SK-N-SH treated with all-trans-retinoic acid at 6 μM for 48 hours (cell line): ENCODE measurements at regions not wholly inside any gene's neighbourhood (a gene's known extent, or its start where the extent isn't known, plus 50 kb on each side); places are given as distances from the start of the nearest gene placed in this dataset.

Source experiments
- ARNTL ChIP-seq: fragments of 450-650 bp; formaldehyde crosslinking; IDR thresholded peaks from 2 replicates; pipeline ENCODE4 v1.5.0; 2020; ENCODE audit warnings: low read depth, mild to moderate bottlenecking, moderate library complexity, borderline replicate concordance
- CREB5 ChIP-seq: fragments of 250-450 bp; sonication (Bioruptor Pico); IDR thresholded peaks from 2 replicates; pipeline ENCODE4 v1.5.1; 2020; ENCODE audit warnings: low read depth, mild to moderate bottlenecking, moderate library complexity
- GLIS3 ChIP-seq: fragments of 250-450 bp; sonication (Bioruptor Pico); IDR thresholded peaks from 2 replicates; pipeline ENCODE4 v1.5.0; 2020; ENCODE audit warnings: mild to moderate bottlenecking, moderate library complexity
- PATZ1 ChIP-seq: fragments of 250-450 bp; sonication (Bioruptor Pico); IDR thresholded peaks from 2 replicates; pipeline ENCODE4 v1.8.0; 2020; ENCODE audit warnings: mild to moderate bottlenecking, moderate library complexity, borderline replicate concordance
- POU6F1 ChIP-seq: fragments of 250-450 bp; sonication (Bioruptor Pico); IDR thresholded peaks from 2 replicates; pipeline ENCODE4 v1.8.0; 2021; ENCODE audit warnings: low read depth, mild to moderate bottlenecking, moderate library complexity, borderline replicate concordance
- PPARA ChIP-seq: fragments of 250-450 bp; sonication (Bioruptor Pico); IDR thresholded peaks from 2 replicates; pipeline ENCODE4 v1.5.0; 2020; ENCODE audit warnings: mild to moderate bottlenecking, borderline replicate concordance
- TOX ChIP-seq: fragments of 250-450 bp; sonication (Bioruptor Pico); IDR thresholded peaks from 2 replicates; pipeline ENCODE4 v1.8.0; 2021; ENCODE audit warnings: mild to moderate bottlenecking, moderate library complexity, borderline replicate concordance
- ZC3H10 ChIP-seq: fragments of 250-450 bp; sonication (Bioruptor Pico); IDR thresholded peaks from 2 replicates; pipeline ENCODE4 v1.5.1; 2021; ENCODE audit warnings: mild to moderate bottlenecking, moderate library complexity
- ZFP3 ChIP-seq: fragments of 250-450 bp; sonication (Bioruptor Pico); IDR thresholded peaks from 2 replicates; pipeline ENCODE4 v1.5.0; 2020; ENCODE audit warnings: mild to moderate bottlenecking, moderate library complexity
- ZFP30 ChIP-seq: fragments of 450-650 bp; formaldehyde crosslinking; IDR thresholded peaks from 2 replicates; pipeline ENCODE4 v1.5.0; 2022; ENCODE audit warnings: mild to moderate bottlenecking, moderate library complexity
- ZNF565 ChIP-seq: fragments of 450-650 bp; formaldehyde crosslinking; conservative IDR thresholded peaks from 2 replicates; pipeline ENCODE4 v1.5.0; 2020; ENCODE audit warnings: low read depth, mild to moderate bottlenecking, moderate library complexity
- ZNF8 ChIP-seq: fragments of 450-650 bp; formaldehyde crosslinking; IDR thresholded peaks from 2 replicates; pipeline ENCODE4 v1.5.0; 2020; ENCODE audit warnings: mild to moderate bottlenecking, moderate library complexity
- TF ChIP-seq, protein P1 (sequence below): fragments of 250-450 bp; sonication (Bioruptor Pico); IDR thresholded peaks from 2 replicates; pipeline ENCODE4 v1.5.0; 2020; ENCODE audit warnings: mild to moderate bottlenecking, moderate library complexity

GRCh38 chr10:36463390-36463789 lies 662.0 kb upstream of the ANKRD30A start:
- TF ChIP-seq ZNF8 (no peak), PPARA (no peak), POU6F1 (CRISPR knock-in tag) (no peak), CREB5 (no peak), PATZ1 (CRISPR knock-in tag) (no peak), ARNTL (no peak), ZFP30 (CRISPR knock-in tag) (no peak), GLIS3 (no peak), ZNF565 (CRISPR knock-in tag) (no peak), ZFP3 (no peak), ZC3H10 (no peak), TOX (CRISPR knock-in tag) (no peak)
- TF ChIP-seq, protein P1, sequence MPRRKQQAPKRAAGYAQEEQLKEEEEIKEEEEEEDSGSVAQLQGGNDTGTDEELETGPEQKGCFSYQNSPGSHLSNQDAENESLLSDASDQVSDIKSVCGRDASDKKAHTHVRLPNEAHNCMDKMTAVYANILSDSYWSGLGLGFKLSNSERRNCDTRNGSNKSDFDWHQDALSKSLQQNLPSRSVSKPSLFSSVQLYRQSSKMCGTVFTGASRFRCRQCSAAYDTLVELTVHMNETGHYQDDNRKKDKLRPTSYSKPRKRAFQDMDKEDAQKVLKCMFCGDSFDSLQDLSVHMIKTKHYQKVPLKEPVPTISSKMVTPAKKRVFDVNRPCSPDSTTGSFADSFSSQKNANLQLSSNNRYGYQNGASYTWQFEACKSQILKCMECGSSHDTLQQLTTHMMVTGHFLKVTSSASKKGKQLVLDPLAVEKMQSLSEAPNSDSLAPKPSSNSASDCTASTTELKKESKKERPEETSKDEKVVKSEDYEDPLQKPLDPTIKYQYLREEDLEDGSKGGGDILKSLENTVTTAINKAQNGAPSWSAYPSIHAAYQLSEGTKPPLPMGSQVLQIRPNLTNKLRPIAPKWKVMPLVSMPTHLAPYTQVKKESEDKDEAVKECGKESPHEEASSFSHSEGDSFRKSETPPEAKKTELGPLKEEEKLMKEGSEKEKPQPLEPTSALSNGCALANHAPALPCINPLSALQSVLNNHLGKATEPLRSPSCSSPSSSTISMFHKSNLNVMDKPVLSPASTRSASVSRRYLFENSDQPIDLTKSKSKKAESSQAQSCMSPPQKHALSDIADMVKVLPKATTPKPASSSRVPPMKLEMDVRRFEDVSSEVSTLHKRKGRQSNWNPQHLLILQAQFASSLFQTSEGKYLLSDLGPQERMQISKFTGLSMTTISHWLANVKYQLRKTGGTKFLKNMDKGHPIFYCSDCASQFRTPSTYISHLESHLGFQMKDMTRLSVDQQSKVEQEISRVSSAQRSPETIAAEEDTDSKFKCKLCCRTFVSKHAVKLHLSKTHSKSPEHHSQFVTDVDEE (CRISPR knock-in tag), result no peak
